C4-2B (cell line): ENCODE measurements at regions not wholly inside any gene's neighbourhood (a gene's known extent, or its start where the extent isn't known, plus 50 kb on each side); places are given as distances from the start of the nearest gene placed in this dataset.

Source experiments
- ZFX ChIP-seq: fragments of 450-650 bp; IDR thresholded peaks from 2 replicates; pipeline ENCODE4 v1.6.1; 2017
- TF ChIP-seq, protein P1 (sequence below): fragments of 450-650 bp; conservative IDR thresholded peaks from 2 replicates; pipeline ENCODE4 v1.5.1; 2017; ENCODE audit warnings: mild to moderate bottlenecking

DNA sequence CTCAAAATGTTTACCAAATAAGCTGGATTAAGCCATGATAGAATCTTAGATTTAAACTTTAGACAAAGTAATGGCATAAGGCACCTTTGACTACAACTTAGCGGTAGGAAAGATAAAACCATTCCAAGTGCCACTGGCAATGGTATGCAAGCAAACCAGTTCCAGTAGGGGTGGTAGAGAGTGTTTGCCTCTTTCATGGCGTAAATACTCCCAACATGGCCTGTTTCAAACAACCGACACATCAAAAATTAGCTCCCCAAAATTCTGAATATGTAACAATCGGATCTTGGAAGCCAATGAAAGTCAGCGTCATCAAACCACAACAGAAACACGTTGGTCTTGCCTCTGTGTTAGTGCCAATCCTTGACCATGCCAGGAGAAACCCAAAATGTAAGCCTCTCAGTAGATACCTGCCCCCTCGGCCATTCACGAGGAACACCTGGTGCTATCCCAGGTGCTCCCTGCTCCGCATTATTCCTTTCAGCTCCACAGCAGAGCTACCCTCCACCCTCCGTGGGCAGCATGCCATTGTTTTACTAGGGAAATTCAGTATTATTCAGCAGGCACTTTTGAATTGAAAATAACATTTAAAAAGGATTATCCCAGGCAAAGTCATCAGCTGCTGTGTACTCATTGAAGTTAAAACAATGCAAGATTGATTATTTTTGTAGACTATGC lies 307.8 kb upstream of the CDH11 start:
- TF ChIP-seq, protein P1, sequence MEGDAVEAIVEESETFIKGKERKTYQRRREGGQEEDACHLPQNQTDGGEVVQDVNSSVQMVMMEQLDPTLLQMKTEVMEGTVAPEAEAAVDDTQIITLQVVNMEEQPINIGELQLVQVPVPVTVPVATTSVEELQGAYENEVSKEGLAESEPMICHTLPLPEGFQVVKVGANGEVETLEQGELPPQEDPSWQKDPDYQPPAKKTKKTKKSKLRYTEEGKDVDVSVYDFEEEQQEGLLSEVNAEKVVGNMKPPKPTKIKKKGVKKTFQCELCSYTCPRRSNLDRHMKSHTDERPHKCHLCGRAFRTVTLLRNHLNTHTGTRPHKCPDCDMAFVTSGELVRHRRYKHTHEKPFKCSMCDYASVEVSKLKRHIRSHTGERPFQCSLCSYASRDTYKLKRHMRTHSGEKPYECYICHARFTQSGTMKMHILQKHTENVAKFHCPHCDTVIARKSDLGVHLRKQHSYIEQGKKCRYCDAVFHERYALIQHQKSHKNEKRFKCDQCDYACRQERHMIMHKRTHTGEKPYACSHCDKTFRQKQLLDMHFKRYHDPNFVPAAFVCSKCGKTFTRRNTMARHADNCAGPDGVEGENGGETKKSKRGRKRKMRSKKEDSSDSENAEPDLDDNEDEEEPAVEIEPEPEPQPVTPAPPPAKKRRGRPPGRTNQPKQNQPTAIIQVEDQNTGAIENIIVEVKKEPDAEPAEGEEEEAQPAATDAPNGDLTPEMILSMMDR: no peak
- TF ChIP-seq ZFX: no peak
